Activated CD4-positive, alpha-beta memory T cell treated with anti-CD3 and anti-CD28 coated beads, Interleukin-2, amount 10 ng/mL, durations not matched to agents 7 days and 5 days (primary cell): ENCODE measurements at regions not wholly inside any gene's neighbourhood (a gene's known extent, or its start where the extent isn't known, plus 50 kb on each side); places are given as distances from the start of the nearest gene placed in this dataset.

Experiments
- CTCF ChIA-PET: fragments of 350-600 bp; sonication (Branson Sonifier 250); formaldehyde crosslinking; loops from one replicate; lab custom pipeline; 2021; ENCODE audit warnings: antibody characterized with exemption, inconsistent platforms; lab: Charles Lee
- POLR2A ChIA-PET: fragments of 350-600 bp; sonication (Branson Sonifier 250); formaldehyde crosslinking; loops from one replicate; lab custom pipeline; 2021; ENCODE audit warnings: antibody characterized with exemption; lab: Charles Lee
- DNase-seq: peaks from one replicate; pipeline ENCODE4 v3.0.0-alpha.2; 2020
- H3K27ac Mint-ChIP-seq: one replicate; pipeline ENCODE4 v1.8.0; 2021; ENCODE audit warnings: mild to moderate bottlenecking, mixed read lengths
- H3K27me3 Mint-ChIP-seq: one replicate; pipeline ENCODE4 v1.8.0; 2021; ENCODE audit warnings: mixed read lengths
- H3K36me3 Mint-ChIP-seq: one replicate; pipeline ENCODE4 v1.8.0; 2021; ENCODE audit warnings: low read depth, mixed read lengths
- H3K4me1 Mint-ChIP-seq: one replicate; pipeline ENCODE4 v1.8.0; 2021; ENCODE audit warnings: mixed read lengths
- H3K4me3 Mint-ChIP-seq: one replicate; pipeline ENCODE4 v1.8.0; 2021; ENCODE audit warnings: mild to moderate bottlenecking, mixed read lengths
- H3K9me3 Mint-ChIP-seq: one replicate; pipeline ENCODE4 v1.8.0; 2021; ENCODE audit warnings: mixed read lengths

GRCh38 chr13:40185414-40185813, 481.0 kb downstream of the FOXO1 start:
- POLR2A ChIA-PET, result interaction anchor here (1.0 kb wide), 1 partner anchor 11 kb away, joined by 3 read pairs; no protein-coding TSS in a partner anchor
- no peak overlapping the region for H3K27ac Mint-ChIP-seq
- no peaks in the 10 kb centered on the region for H3K36me3 Mint-ChIP-seq

GRCh38 chr13:40186041-40186440, 480.4 kb downstream of the FOXO1 start:
- no peak for DNase-seq
- POLR2A ChIA-PET, result interaction anchor here (1.0 to 2.9 kb wide), 3 partner anchors 8 to 479 kb away, joined by 3 to 13 read pairs (median 6); no protein-coding TSS in a partner anchor
- Mint-ChIP-seq H3K36me3 (no peaks in the 10 kb centered on the region), H3K4me3 (no peak overlapping the region), H3K4me1 (peaks cover 54% of the 10 kb centered on the region), H3K27me3 (no peaks in the 10 kb centered on the region), H3K9me3 (no peaks in the 10 kb centered on the region), H3K27ac (peak overlapping the region; percentile 96)
- CTCF ChIA-PET, result interaction anchor here (1.4 to 1.7 kb wide), 2 partner anchors 9 to 591 kb away, joined by 3 read pairs; no protein-coding TSS in a partner anchor

More at GRCh38 chr13:40185414-40185813, 481.0 kb downstream of the FOXO1 start:
- DNase-seq, result no peak
- CTCF ChIA-PET, result no interaction called here
- no peaks in the 10 kb centered on the region for H3K9me3 Mint-ChIP-seq
- no peak overlapping the region for H3K4me3 Mint-ChIP-seq
- peaks cover 48% of the 10 kb centered on the region for H3K4me1 Mint-ChIP-seq
- no peaks in the 10 kb centered on the region for H3K27me3 Mint-ChIP-seq

GRCh38 chr13:40186626-40187323, 479.7 kb downstream of the FOXO1 start:
- POLR2A ChIA-PET, result interaction anchor here (1.1 to 2.9 kb wide), 9 partner anchors 8 to 478 kb away, joined by 3 to 13 read pairs (median 4); no protein-coding TSS in a partner anchor
- CTCF ChIA-PET, result interaction anchor here (1.4 to 1.9 kb wide), 3 partner anchors 8 to 591 kb away, joined by 3 to 7 read pairs (median 3); no protein-coding TSS in a partner anchor
- DNase-seq, result no peak
- Mint-ChIP-seq H3K4me1 (peaks cover 62% of the 10 kb centered on the region), H3K4me3 (peak overlapping the region; percentile 14), H3K36me3 (no peaks in the 10 kb centered on the region), H3K9me3 (no peaks in the 10 kb centered on the region), H3K27ac (peak overlapping the region; percentile 96), H3K27me3 (no peaks in the 10 kb centered on the region)

- ChIA-PET CTCF (interaction anchor here (1.2 to 1.9 kb wide), 4 partner anchors 8 to 590 kb away, joined by 3 to 7 read pairs (median 3); no protein-coding TSS in a partner anchor), POLR2A (interaction anchor here (1.0 to 2.9 kb wide), 11 partner anchors 9 to 481 kb away, joined by 3 to 13 read pairs (median 4); no protein-coding TSS in a partner anchor)
- Mint-ChIP-seq H3K27ac (peak overlapping the region; percentile 96), H3K9me3 (no peaks in the 10 kb centered on the region), H3K4me1 (peaks cover 63% of the 10 kb centered on the region), H3K4me3 (peak overlapping the region; percentile 65), H3K36me3 (no peaks in the 10 kb centered on the region), H3K27me3 (no peaks in the 10 kb centered on the region)
- DNase-seq, result peak; percentile 59
Measured at GRCh38 chr13:40187324-40187795, 479.1 kb downstream of the FOXO1 start.

- H3K4me3 Mint-ChIP-seq, result peak overlapping the region; percentile 65
- H3K27me3 Mint-ChIP-seq, result no peaks in the 10 kb centered on the region
- CTCF ChIA-PET, result interaction anchor here (1.2 to 1.9 kb wide), 2 partner anchors 17 to 495 kb away, joined by 3 to 7 read pairs; no protein-coding TSS in a partner anchor
- POLR2A ChIA-PET, result interaction anchor here (1.0 to 2.9 kb wide), 11 partner anchors 9 to 480 kb away, joined by 3 to 13 read pairs (median 4); no protein-coding TSS in a partner anchor
- no peaks in the 10 kb centered on the region for H3K36me3 Mint-ChIP-seq
- no peaks in the 10 kb centered on the region for H3K9me3 Mint-ChIP-seq
- peak overlapping the region; percentile 96 for H3K27ac Mint-ChIP-seq
- peak; percentile 69 for DNase-seq
- H3K4me1 Mint-ChIP-seq, result peaks cover 63% of the 10 kb centered on the region
Measured at GRCh38 chr13:40187841-40188591, 478.4 kb downstream of the FOXO1 start.

- peak; percentile 38 for DNase-seq
- H3K9me3 Mint-ChIP-seq, result no peaks in the 10 kb centered on the region
- H3K27me3 Mint-ChIP-seq, result no peaks in the 10 kb centered on the region
- no peak overlapping the region for H3K4me3 Mint-ChIP-seq
- POLR2A ChIA-PET, result interaction anchor here (0.8 to 4.1 kb wide), 5 partner anchors 17 to 475 kb away, joined by 3 to 39 read pairs (median 17); no protein-coding TSS in a partner anchor
- H3K36me3 Mint-ChIP-seq, result no peaks in the 10 kb centered on the region
- H3K4me1 Mint-ChIP-seq, result peaks cover 63% of the 10 kb centered on the region
- H3K27ac Mint-ChIP-seq, result peak overlapping the region; percentile 96
- CTCF ChIA-PET, result interaction anchor here (0.8 to 2.2 kb wide), 3 partner anchors 16 to 475 kb away, joined by 3 to 11 read pairs (median 8); no protein-coding TSS in a partner anchor
Measured at GRCh38 chr13:40189426-40189825, 477.0 kb downstream of the FOXO1 start.

- Mint-ChIP-seq H3K36me3 (no peaks in the 10 kb centered on the region), H3K9me3 (no peaks in the 10 kb centered on the region), H3K27ac (peak overlapping the region; percentile 96), H3K4me3 (no peak overlapping the region), H3K4me1 (peaks cover 63% of the 10 kb centered on the region), H3K27me3 (no peaks in the 10 kb centered on the region)
- ChIA-PET CTCF (interaction anchor here (0.8 to 2.2 kb wide), 8 partner anchors 16 to 587 kb away, joined by 3 to 11 read pairs (median 5); no protein-coding TSS in a partner anchor), POLR2A (interaction anchor here (0.8 to 4.1 kb wide), 8 partner anchors 17 to 474 kb away, joined by 3 to 39 read pairs (median 4); no protein-coding TSS in a partner anchor)
- DNase-seq, result no peak
Measured at GRCh38 chr13:40189898-40190630, 476.4 kb downstream of the FOXO1 start.

GRCh38 chr13:40190641-40191100, 475.8 kb downstream of the FOXO1 start:
- Mint-ChIP-seq H3K9me3 (no peaks in the 10 kb centered on the region), H3K27me3 (no peaks in the 10 kb centered on the region), H3K4me3 (peak overlapping the region; percentile 31), H3K4me1 (peaks cover 60% of the 10 kb centered on the region), H3K36me3 (no peaks in the 10 kb centered on the region), H3K27ac (peak overlapping the region; percentile 96)
- peak; percentile 77 for DNase-seq
- POLR2A ChIA-PET, result interaction anchor here (1.0 to 4.1 kb wide), 8 partner anchors 16 to 473 kb away, joined by 3 to 39 read pairs (median 4); no protein-coding TSS in a partner anchor
- CTCF ChIA-PET, result interaction anchor here (0.9 to 2.2 kb wide), 7 partner anchors 15 to 586 kb away, joined by 3 to 11 read pairs (median 7); no protein-coding TSS in a partner anchor

GRCh38 chr13:40191186-40191980, 475.1 kb downstream of the FOXO1 start:
- ChIA-PET POLR2A (interaction anchor here (1.0 to 4.1 kb wide), 7 partner anchors 15 to 473 kb away, joined by 3 to 39 read pairs (median 4); no protein-coding TSS in a partner anchor), CTCF (interaction anchor here (0.8 to 2.2 kb wide), 8 partner anchors 15 to 586 kb away, joined by 3 to 11 read pairs (median 6); no protein-coding TSS in a partner anchor)
- H3K4me1 Mint-ChIP-seq, result peaks cover 55% of the 10 kb centered on the region
- no peak overlapping the region for H3K4me3 Mint-ChIP-seq
- no peaks in the 10 kb centered on the region for H3K9me3 Mint-ChIP-seq
- H3K36me3 Mint-ChIP-seq, result no peaks in the 10 kb centered on the region
- peak overlapping the region; percentile 96 for H3K27ac Mint-ChIP-seq
- DNase-seq, result no peak
- H3K27me3 Mint-ChIP-seq, result no peaks in the 10 kb centered on the region

GRCh38 chr13:40192452-40192851, 474.0 kb downstream of the FOXO1 start:
- Mint-ChIP-seq H3K9me3 (no peaks in the 10 kb centered on the region), H3K4me3 (no peak overlapping the region), H3K36me3 (no peaks in the 10 kb centered on the region), H3K27ac (no peak overlapping the region), H3K27me3 (no peaks in the 10 kb centered on the region), H3K4me1 (peaks cover 44% of the 10 kb centered on the region)
- no peak for DNase-seq
- CTCF ChIA-PET, result no interaction called here
- POLR2A ChIA-PET, result interaction anchor here (4.1 kb wide), 1 partner anchor 14 kb away, joined by 39 read pairs; no protein-coding TSS in a partner anchor

GRCh38 chr13:40192858-40193257, 473.6 kb downstream of the FOXO1 start:
- Mint-ChIP-seq H3K27ac (no peak overlapping the region), H3K9me3 (no peaks in the 10 kb centered on the region), H3K27me3 (no peaks in the 10 kb centered on the region), H3K4me1 (peaks cover 40% of the 10 kb centered on the region), H3K36me3 (no peaks in the 10 kb centered on the region), H3K4me3 (no peak overlapping the region)
- POLR2A ChIA-PET, result interaction anchor here (0.8 to 4.1 kb wide), 2 partner anchors 14 kb away, joined by 4 to 39 read pairs; no protein-coding TSS in a partner anchor
- no peak for DNase-seq
- CTCF ChIA-PET, result no interaction called here
